Mesendoderm (in vitro differentiated cells): ENCODE measurements at regions not wholly inside any gene's neighbourhood (a gene's known extent, or its start where the extent isn't known, plus 50 kb on each side); places are given as distances from the start of the nearest gene placed in this dataset.

Experiments
- DNase-seq: peaks from one replicate; pipeline ENCODE4 v3.0.0; 2013
- H2AK5ac ChIP-seq: 2 replicates; pipeline ENCODE4 v1.6.1; 2013; ENCODE audit warnings: low read length, inconsistent platforms
- H2BK120ac ChIP-seq: 2 replicates; pipeline ENCODE4 v1.6.1; 2013; ENCODE audit warnings: low read depth, mild to moderate bottlenecking, low read length, moderate library complexity, mixed read lengths
- H2BK15ac ChIP-seq: replicated peaks from 2 replicates; pipeline ENCODE4 v1.6.1; 2013; ENCODE audit warnings: low read depth, mild to moderate bottlenecking, moderate library complexity
- H2BK5ac ChIP-seq: 2 replicates; pipeline ENCODE4 v1.6.1; 2013; ENCODE audit warnings: low read length, inconsistent platforms
- H3K18ac ChIP-seq: 2 replicates; pipeline ENCODE4 v1.6.1; 2013; ENCODE audit warnings: mild to moderate bottlenecking, low read length, mixed read lengths
- H3K23ac ChIP-seq: one replicate; pipeline ENCODE4 v1.6.1; 2013; ENCODE audit warnings: low read length
- H3K27ac ChIP-seq: 2 replicates; pipeline ENCODE4 v1.5.1; 2013; ENCODE audit warnings: low read depth, mild to moderate bottlenecking, inconsistent platforms, low read length, moderate library complexity
- H3K27me3 ChIP-seq: 2 replicates; pipeline ENCODE4 v1.6.1; 2013; ENCODE audit warnings: low read length, control low read depth, mild to moderate bottlenecking, inconsistent platforms; ENCODE audit not compliant: insufficient read depth, poor library complexity
- H3K36me3 ChIP-seq: 2 replicates; pipeline ENCODE4 v1.6.1; 2013; ENCODE audit warnings: low read length, inconsistent platforms; ENCODE audit not compliant: control insufficient read depth, insufficient read depth
- H3K4ac ChIP-seq: one replicate; pipeline ENCODE4 v1.6.1; 2013; ENCODE audit warnings: low read depth, mild to moderate bottlenecking, low read length, moderate library complexity
- H3K4me1 ChIP-seq: 2 replicates; pipeline ENCODE4 v1.6.1; 2013; ENCODE audit warnings: low read depth, low read length, inconsistent platforms; ENCODE audit not compliant: control insufficient read depth
- H3K4me2 ChIP-seq: 2 replicates; pipeline ENCODE4 v1.6.1; 2013; ENCODE audit warnings: low read length
- H3K4me3 ChIP-seq: 2 replicates; pipeline ENCODE4 v1.5.1; 2013; ENCODE audit warnings: mild to moderate bottlenecking, low read length
- H3K56ac ChIP-seq: one replicate; pipeline ENCODE4 v1.6.1; 2013; ENCODE audit warnings: low read length
- H3K79me1 ChIP-seq: 2 replicates; pipeline ENCODE4 v1.6.1; 2013; ENCODE audit warnings: low read length, inconsistent platforms
- H3K79me2 ChIP-seq: 2 replicates; pipeline ENCODE4 v1.6.1; 2013; ENCODE audit warnings: mild to moderate bottlenecking, low read length; ENCODE audit not compliant: control insufficient read depth, insufficient read depth
- H3K9ac ChIP-seq: 2 replicates; pipeline ENCODE4 v1.6.1; 2013; ENCODE audit warnings: low read length, inconsistent platforms
- H4K5ac ChIP-seq: one replicate; pipeline ENCODE4 v1.6.1; 2013; ENCODE audit warnings: low read length
- H4K8ac ChIP-seq: one replicate; pipeline ENCODE4 v1.6.1; 2013; ENCODE audit warnings: low read depth, mild to moderate bottlenecking, control low read depth, low read length, moderate library complexity
- WGBS: extraction: QIAGEN DNeasy Blood & Tissue Kit; methylation state at CpG from one replicate; pipeline ENCODE4 v1.1.7; 2013; ENCODE audit warnings: low lambda C conversion rate, missing lambda C conversion rate; ENCODE audit not compliant: insufficient coverage; ENCODE audit errors: extremely low coverage; 5-methylcytosine and 5-hydroxymethylcytosine counted together

DNA sequence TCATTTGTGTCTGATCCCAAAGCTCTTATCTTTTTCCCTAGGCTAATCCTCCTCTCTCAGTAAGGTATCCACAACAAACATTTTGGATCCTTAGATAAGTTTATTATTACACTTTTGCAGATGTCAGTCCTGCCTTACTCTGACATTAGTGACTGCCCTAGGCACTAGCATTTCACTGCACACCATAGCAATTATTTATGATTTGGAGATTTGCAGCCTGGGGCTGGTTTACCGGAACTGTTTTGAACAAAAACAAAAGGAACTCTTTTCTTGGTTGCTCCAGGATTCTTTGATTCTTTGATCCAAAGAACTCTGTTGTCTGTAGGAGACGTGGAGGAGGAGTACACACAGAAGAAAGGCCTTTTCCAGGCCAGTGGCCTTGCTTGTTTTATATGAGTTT is 80.4 kb downstream of the EDNRB start:
- WGBS, result no CpG with 5 or more reads among the region's 2 CpGs
- no peak overlapping the region for H3K23ac ChIP-seq

DNA sequence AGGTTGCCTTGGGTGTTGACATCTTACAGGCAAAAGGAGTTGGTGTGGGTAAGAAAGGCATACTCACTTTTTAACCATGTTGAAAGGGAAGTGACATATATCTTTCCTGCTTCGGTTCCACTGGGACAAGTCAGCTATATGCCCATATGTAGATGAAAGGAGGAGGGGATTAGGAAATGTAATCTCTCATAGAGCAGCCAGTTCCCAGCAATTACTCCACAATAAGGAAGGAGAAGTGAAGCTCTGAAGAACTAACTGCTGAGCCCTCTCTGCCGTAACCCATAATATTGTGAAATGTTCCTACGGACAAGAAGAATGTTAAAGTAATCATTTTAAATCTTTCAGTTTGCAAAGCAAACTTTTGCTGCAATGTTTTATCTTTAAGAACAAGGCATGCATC is 82.2 kb downstream of the EDNRB start:
- no peaks in the 10 kb centered on the region for H3K4me1 ChIP-seq
- H3K23ac ChIP-seq, result no peak overlapping the region
- H3K4me2 ChIP-seq, result no peak overlapping the region
- H3K18ac ChIP-seq, result no peak overlapping the region
- H2AK5ac ChIP-seq, result no peak overlapping the region
- H3K36me3 ChIP-seq, result no peaks in the 10 kb centered on the region
- no peak overlapping the region for H3K4ac ChIP-seq
- H2BK120ac ChIP-seq, result no peak overlapping the region
- WGBS, result no CpG with 5 or more reads among the region's 3 CpGs
- H3K27me3 ChIP-seq, result no peaks in the 10 kb centered on the region
- no peaks in the 10 kb centered on the region for H3K79me2 ChIP-seq
- H3K27ac ChIP-seq, result no peak overlapping the region
- no peak overlapping the region for H3K56ac ChIP-seq
- H4K5ac ChIP-seq, result no peak overlapping the region
- no peak overlapping the region for H3K9ac ChIP-seq
- H3K79me1 ChIP-seq, result no peaks in the 10 kb centered on the region
- no peak overlapping the region for H3K4me3 ChIP-seq
- H4K8ac ChIP-seq, result no peak overlapping the region
- DNase-seq, result no peak
- no peak overlapping the region for H2BK15ac ChIP-seq
- H2BK5ac ChIP-seq, result no peak overlapping the region

More for the DNA sequence above, 80.4 kb downstream of the EDNRB start:
- no peak overlapping the region for H3K27ac ChIP-seq
- DNase-seq, result no peak
- H3K36me3 ChIP-seq, result no peaks in the 10 kb centered on the region
- no peak overlapping the region for H3K4me3 ChIP-seq
- no peak overlapping the region for H4K8ac ChIP-seq
- no peak overlapping the region for H2BK120ac ChIP-seq
- H3K79me2 ChIP-seq, result no peaks in the 10 kb centered on the region
- H2BK15ac ChIP-seq, result no peak overlapping the region
- no peak overlapping the region for H3K4ac ChIP-seq
- H3K18ac ChIP-seq, result no peak overlapping the region
- H4K5ac ChIP-seq, result no peak overlapping the region
- no peaks in the 10 kb centered on the region for H3K79me1 ChIP-seq
- H3K27me3 ChIP-seq, result no peaks in the 10 kb centered on the region
- H2BK5ac ChIP-seq, result no peak overlapping the region
- no peak overlapping the region for H3K4me2 ChIP-seq
- H2AK5ac ChIP-seq, result no peak overlapping the region
- H3K56ac ChIP-seq, result no peak overlapping the region
- H3K4me1 ChIP-seq, result no peaks in the 10 kb centered on the region
- no peak overlapping the region for H3K9ac ChIP-seq

GRCh38 chr13:77833331-77833863 is 85.2 kb downstream of the EDNRB start:
- no peak overlapping the region for H3K4ac ChIP-seq
- no peak overlapping the region for H3K9ac ChIP-seq
- no peaks in the 10 kb centered on the region for H3K79me2 ChIP-seq
- no peak overlapping the region for H4K5ac ChIP-seq
- no peak for DNase-seq
- H2BK120ac ChIP-seq, result no peak overlapping the region
- H3K18ac ChIP-seq, result no peak overlapping the region
- H3K36me3 ChIP-seq, result no peaks in the 10 kb centered on the region
- H3K4me3 ChIP-seq, result no peak overlapping the region
- H3K79me1 ChIP-seq, result no peaks in the 10 kb centered on the region
- H3K27ac ChIP-seq, result no peak overlapping the region
- H3K27me3 ChIP-seq, result no peaks in the 10 kb centered on the region
- H3K4me2 ChIP-seq, result no peak overlapping the region
- H2BK5ac ChIP-seq, result no peak overlapping the region
- no CpG with 5 or more reads among the region's 2 CpGs for WGBS
- H3K4me1 ChIP-seq, result no peaks in the 10 kb centered on the region
- no peak overlapping the region for H3K56ac ChIP-seq
- H2BK15ac ChIP-seq, result no peak overlapping the region
- H2AK5ac ChIP-seq, result no peak overlapping the region
- H3K23ac ChIP-seq, result no peak overlapping the region
- H4K8ac ChIP-seq, result no peak overlapping the region

GRCh38 chr13:77832339-77833100 is 86.1 kb downstream of the EDNRB start:
- Histone ChIP-seq H3K18ac (no peak overlapping the region), H3K27me3 (no peaks in the 10 kb centered on the region), H3K4me3 (no peak overlapping the region), H4K5ac (no peak overlapping the region), H3K9ac (no peak overlapping the region), H3K23ac (no peak overlapping the region), H3K79me2 (no peaks in the 10 kb centered on the region), H2AK5ac (no peak overlapping the region), H2BK120ac (no peak overlapping the region), H4K8ac (no peak overlapping the region), H3K4ac (no peak overlapping the region), H3K4me1 (no peaks in the 10 kb centered on the region), H2BK15ac (no peak overlapping the region), H2BK5ac (no peak overlapping the region), H3K56ac (no peak overlapping the region), H3K4me2 (no peak overlapping the region), H3K36me3 (no peaks in the 10 kb centered on the region), H3K27ac (no peak overlapping the region), H3K79me1 (no peaks in the 10 kb centered on the region)
- DNase-seq, result no peak
- WGBS, result no CpG with 5 or more reads among the region's 2 CpGs

DNA sequence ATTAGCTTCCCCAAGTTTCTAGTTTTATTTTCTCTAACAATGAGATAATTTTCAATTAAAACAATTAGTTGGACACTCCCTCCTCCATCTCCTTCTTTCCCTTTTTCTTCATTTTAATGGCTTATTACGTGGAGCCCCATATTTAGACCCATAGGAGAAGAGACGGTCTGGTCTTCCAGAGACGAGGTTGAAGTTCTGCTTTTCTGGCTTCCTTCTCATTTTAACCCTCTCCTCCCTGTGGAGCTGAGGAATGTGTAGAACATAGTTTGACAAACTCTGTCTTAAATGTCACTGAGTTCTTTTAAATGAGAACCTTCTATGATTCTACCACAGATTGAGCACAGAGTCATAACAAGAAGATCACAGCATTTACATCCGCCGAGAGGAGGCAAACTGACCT is 86.8 kb downstream of the EDNRB start:
- no peak overlapping the region for H3K4ac ChIP-seq
- H3K79me2 ChIP-seq, result no peaks in the 10 kb centered on the region
- H3K36me3 ChIP-seq, result no peaks in the 10 kb centered on the region
- DNase-seq, result no peak
- no peak overlapping the region for H3K27ac ChIP-seq
- H3K4me1 ChIP-seq, result no peaks in the 10 kb centered on the region
- no peak overlapping the region for H3K9ac ChIP-seq
- no peak overlapping the region for H3K4me2 ChIP-seq
- no CpG with 5 or more reads among the region's 5 CpGs for WGBS
- H2BK15ac ChIP-seq, result no peak overlapping the region
- no peak overlapping the region for H3K56ac ChIP-seq
- no peak overlapping the region for H3K18ac ChIP-seq
- no peak overlapping the region for H2AK5ac ChIP-seq
- no peaks in the 10 kb centered on the region for H3K79me1 ChIP-seq
- H2BK5ac ChIP-seq, result no peak overlapping the region
- no peak overlapping the region for H4K5ac ChIP-seq
- H2BK120ac ChIP-seq, result no peak overlapping the region
- no peak overlapping the region for H3K4me3 ChIP-seq
- no peak overlapping the region for H3K23ac ChIP-seq
- no peak overlapping the region for H4K8ac ChIP-seq
- no peaks in the 10 kb centered on the region for H3K27me3 ChIP-seq

DNA sequence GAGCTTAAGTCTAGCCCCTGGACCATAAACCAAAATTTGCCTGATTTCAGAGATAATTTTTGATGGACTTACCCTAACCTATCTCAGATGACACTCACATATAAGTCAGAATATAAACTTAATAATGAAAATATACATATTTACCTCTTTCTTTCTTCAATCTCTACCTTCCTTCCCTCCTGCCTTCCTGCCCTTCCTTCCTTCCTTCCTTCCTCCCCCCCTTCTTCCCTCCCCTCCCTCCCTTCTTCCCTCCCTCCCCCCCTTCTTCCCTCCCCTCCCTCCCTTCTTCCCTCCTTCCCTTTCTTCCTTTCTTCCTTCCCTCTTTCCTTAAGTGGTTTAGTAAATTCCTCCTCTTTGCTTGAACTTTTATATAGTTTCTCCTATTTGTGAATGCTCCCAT is 88.7 kb downstream of the EDNRB start:
- Histone ChIP-seq H3K4me3 (no peak overlapping the region), H4K8ac (no peak overlapping the region), H3K79me2 (no peaks in the 10 kb centered on the region)

More for the DNA sequence above, 88.7 kb downstream of the EDNRB start:
- Histone ChIP-seq H3K23ac (no peak overlapping the region), H3K18ac (no peak overlapping the region), H2BK120ac (no peak overlapping the region), H2BK5ac (no peak overlapping the region), H3K27ac (no peak overlapping the region), H3K4ac (no peak overlapping the region), H3K79me1 (no peaks in the 10 kb centered on the region), H4K5ac (no peak overlapping the region), H3K56ac (no peak overlapping the region), H2AK5ac (no peak overlapping the region), H3K27me3 (no peaks in the 10 kb centered on the region), H3K4me2 (no peak overlapping the region), H3K9ac (no peak overlapping the region), H2BK15ac (no peak overlapping the region), H3K4me1 (no peaks in the 10 kb centered on the region), H3K36me3 (no peaks in the 10 kb centered on the region)
- DNase-seq, result no peak
